Lung microvascular endothelial cell (primary cell): ENCODE measurements at regions not wholly inside any gene's neighbourhood (a gene's known extent, or its start where the extent isn't known, plus 50 kb on each side); places are given as distances from the start of the nearest gene placed in this dataset.

Experiments
- DNase-seq, 2 donors: peaks; one replicate each; pipeline versions ENCODE4 v3.0.0 to v3.0.0-alpha.2; 2010; ENCODE audit warnings: low read depth in 2 of 2

- DNase-seq = no peak
These were observed 222.9 kb upstream of the RAB4A start for GRCh38 chr1:229047840-229048620.

GRCh38 chr1:229048896-229049295 is 222.0 kb upstream of the RAB4A start:
- no peak for DNase-seq

GRCh38 chr1:229056046-229056445 is 214.9 kb upstream of the RAB4A start:
- no peak for DNase-seq

GRCh38 chr1:229058111-229058561 is 212.8 kb upstream of the RAB4A start:
- DNase-seq = no peak

- DNase-seq = peak; percentile 19 to 77
These were observed 212.2 kb upstream of the RAB4A start for GRCh38 chr1:229058729-229059128.

- DNase-seq = peak; percentile 47 to 93
These were observed 211.0 kb upstream of the RAB4A start for GRCh38 chr1:229059671-229060539.

GRCh38 chr1:229062135-229062534 is 208.8 kb upstream of the RAB4A start:
- DNase-seq = no peak

GRCh38 chr1:229063154-229063773 is 207.6 kb upstream of the RAB4A start:
- no peak for DNase-seq

GRCh38 chr1:229064320-229065168 is 206.4 kb upstream of the RAB4A start:
- peak in 1 of 2 donors; percentile 49 for DNase-seq

- no peak for DNase-seq
These were observed 205.3 kb upstream of the RAB4A start for GRCh38 chr1:229065613-229066012.

GRCh38 chr1:229066591-229066990 is 204.3 kb upstream of the RAB4A start:
- DNase-seq = no peak

GRCh38 chr1:229067546-229067945 is 203.4 kb upstream of the RAB4A start:
- no peak for DNase-seq

- peak in 1 of 2 donors; percentile 43 for DNase-seq
These were observed 202.5 kb upstream of the RAB4A start for GRCh38 chr1:229068270-229068987.

GRCh38 chr1:229069176-229069575 is 201.7 kb upstream of the RAB4A start:
- no peak for DNase-seq

- peak in 1 of 2 donors; percentile 53 for DNase-seq
These were observed 200.7 kb upstream of the RAB4A start for GRCh38 chr1:229070168-229070567.

GRCh38 chr1:229073251-229073650 is 197.7 kb upstream of the RAB4A start:
- DNase-seq = no peak

GRCh38 chr1:229075217-229075616 is 195.7 kb upstream of the RAB4A start:
- peak in 1 of 2 donors; percentile 20 for DNase-seq

- DNase-seq = peak in 1 of 2 donors; percentile 43
These were observed 195.2 kb upstream of the RAB4A start for GRCh38 chr1:229075716-229076115.

- no peak for DNase-seq
These were observed 194.7 kb upstream of the RAB4A start for GRCh38 chr1:229076195-229076594.

GRCh38 chr1:229079016-229079595 is 191.8 kb upstream of the RAB4A start:
- DNase-seq = no peak
